BE2C (cell line): ENCODE measurements at regions not wholly inside any gene's neighbourhood (a gene's known extent, or its start where the extent isn't known, plus 50 kb on each side); places are given as distances from the start of the nearest gene placed in this dataset.
"Not testable (repeated sequence)": the region's sequence is repeated elsewhere in the genome, so short reads cannot be mapped to it uniquely, and the experiment has no call there.

Experiments
- DNase-seq: peaks from one replicate; pipeline ENCODE4 v3.0.0-alpha.2; 2020
- H3K27me3 ChIP-seq: fragments of 250-450 bp; sonication (Bioruptor Pico); 2 replicates; pipeline ENCODE4 v1.5.1; 2020; ENCODE audit warnings: mild to moderate bottlenecking
- H3K36me3 ChIP-seq: fragments of 250-450 bp; sonication (Bioruptor Pico); 2 replicates; pipeline ENCODE4 v1.5.1; 2020; ENCODE audit warnings: mild to moderate bottlenecking
- H3K4me1 ChIP-seq: fragments of 250-450 bp; sonication (Bioruptor Pico); 2 replicates; pipeline ENCODE4 v1.5.1; 2020
- H3K4me3 ChIP-seq: 2 replicates; pipeline ENCODE4 v1.5.1; 2011; ENCODE audit warnings: low read depth, low read length
- H3K9me3 ChIP-seq: fragments of 250-450 bp; sonication (Bioruptor Pico); 2 replicates; pipeline ENCODE4 v1.5.1; 2020
- CTCF ChIP-seq: IDR thresholded peaks from 2 replicates; pipeline ENCODE4 v1.5.1; 2012; ENCODE audit warnings: mild to moderate bottlenecking, low read depth, low read length

- DNase-seq = no peak
- Histone ChIP-seq H3K27me3 (no peaks in the 10 kb centered on the region), H3K4me3 (no peak overlapping the region), H3K4me1 (no peaks in the 10 kb centered on the region), H3K9me3 (no peaks in the 10 kb centered on the region), H3K36me3 (no peaks in the 10 kb centered on the region)
- no peak for TF ChIP-seq CTCF
Observed at GRCh38 chrX:94676285-94676684, 1002.3 kb downstream of the FAM133A start.

- TF ChIP-seq CTCF = no peak
- H3K9me3 ChIP-seq = no peaks in the 10 kb centered on the region
Observed at GRCh38 chrX:94686071-94686470, 1012.1 kb downstream of the FAM133A start.

GRCh38 chrX:94695910-94696309 is 1021.9 kb downstream of the FAM133A start:
- no peaks in the 10 kb centered on the region for H3K9me3 ChIP-seq
- no peaks in the 10 kb centered on the region for H3K36me3 ChIP-seq
- H3K4me1 ChIP-seq = no peaks in the 10 kb centered on the region
- no peaks in the 10 kb centered on the region for H3K27me3 ChIP-seq
- no peak overlapping the region for H3K4me3 ChIP-seq
- no peak for TF ChIP-seq CTCF
- DNase-seq = no peak

More at GRCh38 chrX:94686071-94686470, 1012.1 kb downstream of the FAM133A start:
- H3K36me3 ChIP-seq = no peaks in the 10 kb centered on the region
- DNase-seq = no peak
- H3K4me3 ChIP-seq = no peak overlapping the region
- no peaks in the 10 kb centered on the region for H3K27me3 ChIP-seq
- no peaks in the 10 kb centered on the region for H3K4me1 ChIP-seq

GRCh38 chrX:94704348-94705256 is 1030.6 kb downstream of the FAM133A start:
- H3K9me3 ChIP-seq, H3K4me3 ChIP-seq, DNase-seq, H3K36me3 ChIP-seq, H3K4me1 ChIP-seq, H3K27me3 ChIP-seq: not testable (repeated sequence)

- no peak for TF ChIP-seq CTCF
- Histone ChIP-seq H3K9me3 (no peaks in the 10 kb centered on the region), H3K4me3 (no peak overlapping the region), H3K36me3 (no peaks in the 10 kb centered on the region), H3K27me3 (no peaks in the 10 kb centered on the region), H3K4me1 (no peaks in the 10 kb centered on the region)
- DNase-seq = no peak
Observed at GRCh38 chrX:94721386-94721785, 1047.4 kb downstream of the FAM133A start.

GRCh38 chrX:94722578-94722977 is 1048.6 kb downstream of the FAM133A start:
- no peaks in the 10 kb centered on the region for H3K4me1 ChIP-seq
- no peak for TF ChIP-seq CTCF
- no peaks in the 10 kb centered on the region for H3K36me3 ChIP-seq
- no peaks in the 10 kb centered on the region for H3K9me3 ChIP-seq
- DNase-seq = no peak
- no peaks in the 10 kb centered on the region for H3K27me3 ChIP-seq
- no peak overlapping the region for H3K4me3 ChIP-seq
